IPS-NIHi7 (cell line): ENCODE measurements at regions not wholly inside any gene's neighbourhood (a gene's known extent, or its start where the extent isn't known, plus 50 kb on each side); places are given as distances from the start of the nearest gene placed in this dataset.
"Not testable (repeated sequence)": the region's sequence is repeated elsewhere in the genome, so short reads cannot be mapped to it uniquely, and the experiment has no call there.

Source experiments
- DNase-seq: peaks from one replicate; pipeline ENCODE4 v3.0.0; 2012; ENCODE audit warnings: mixed read lengths; ENCODE audit errors: extremely low spot score

DNA sequence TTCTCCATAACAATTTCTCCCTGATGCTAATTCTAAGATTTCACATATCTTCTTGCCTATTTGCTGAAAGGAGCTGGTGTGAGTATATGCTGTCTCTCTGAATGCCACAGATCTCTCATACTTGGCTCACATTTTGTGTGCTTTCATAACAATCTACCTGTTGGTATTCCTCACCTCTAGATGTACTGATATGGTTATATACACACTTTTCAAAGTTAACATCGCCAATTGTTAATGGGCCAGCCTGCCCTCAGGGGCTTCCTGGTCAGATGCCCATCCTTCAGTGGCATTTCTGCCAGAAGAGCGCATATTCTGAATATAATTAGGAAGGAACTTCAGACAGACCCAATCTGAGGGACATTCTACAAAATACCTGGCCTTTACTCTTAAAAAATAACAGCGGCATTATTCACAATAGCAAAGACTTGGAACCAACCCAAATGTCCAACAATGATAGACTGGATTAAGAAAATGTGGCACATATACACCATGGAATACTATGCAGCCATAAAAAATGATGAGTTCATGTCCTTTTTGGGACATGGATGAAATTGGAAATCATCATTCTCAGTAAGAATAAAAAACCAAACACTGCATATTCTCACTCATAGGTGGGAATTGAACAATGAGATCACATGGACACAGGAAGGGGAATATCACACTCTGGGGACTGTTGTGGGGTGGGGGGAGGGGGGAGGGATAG lies 123.9 kb upstream of the FAT1 start:
- DNase-seq: not testable (repeated sequence)

DNA sequence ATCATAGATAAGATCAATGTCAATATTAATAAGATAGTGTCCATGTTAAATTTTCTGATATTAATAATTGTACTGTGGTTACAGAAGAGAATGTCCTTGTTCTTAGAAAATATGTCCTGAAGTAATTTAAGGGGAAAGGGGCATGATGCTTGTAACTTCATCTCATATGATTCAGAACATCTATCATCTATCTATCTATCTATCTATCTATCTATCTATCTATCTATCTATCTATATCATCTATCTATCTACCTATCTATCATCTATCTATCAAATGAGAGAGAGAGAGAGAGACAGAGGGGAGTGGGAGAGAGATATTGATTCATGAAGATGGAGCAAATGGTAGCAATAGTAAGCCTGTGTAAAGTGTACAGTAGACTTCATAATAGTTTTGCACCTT lies 124.8 kb upstream of the FAT1 start:
- no peak for DNase-seq

DNA sequence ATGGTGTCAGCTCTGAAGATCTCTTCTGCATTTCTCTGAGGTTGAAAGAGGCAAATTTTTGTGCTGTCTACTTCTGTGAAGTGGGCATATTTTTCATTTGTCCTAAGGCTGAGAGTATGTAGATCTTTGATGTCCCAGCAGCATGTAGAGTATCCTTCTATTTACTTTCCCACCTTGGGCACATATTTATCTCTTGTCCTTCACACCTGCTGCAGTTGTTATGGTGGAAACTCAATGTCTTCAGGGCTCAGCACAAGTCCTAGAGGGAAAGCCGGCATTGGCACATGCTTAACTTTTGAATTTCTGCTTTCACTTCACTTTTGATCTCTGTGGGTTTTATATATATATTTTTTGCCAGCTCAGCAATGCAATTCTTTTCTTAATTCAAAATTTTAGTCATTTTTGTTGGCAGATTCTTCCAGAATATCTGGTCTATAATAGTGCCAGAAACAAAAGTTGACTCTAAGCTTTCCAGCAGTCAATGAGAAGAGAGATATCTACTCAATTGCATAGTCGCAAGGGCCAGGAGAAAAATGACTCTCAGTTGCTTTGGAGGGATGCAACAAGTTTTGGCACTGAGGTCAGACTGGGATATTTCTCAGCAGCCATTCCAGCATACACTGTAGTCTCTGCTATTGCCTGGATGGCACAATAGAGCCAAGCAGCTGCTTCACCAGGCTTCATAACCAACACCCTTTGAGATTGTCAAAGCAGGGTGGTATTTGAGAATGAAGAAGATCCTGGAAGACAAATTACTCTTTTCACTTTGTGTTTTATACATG lies 127.8 kb upstream of the FAT1 start:
- no peak for DNase-seq

DNA sequence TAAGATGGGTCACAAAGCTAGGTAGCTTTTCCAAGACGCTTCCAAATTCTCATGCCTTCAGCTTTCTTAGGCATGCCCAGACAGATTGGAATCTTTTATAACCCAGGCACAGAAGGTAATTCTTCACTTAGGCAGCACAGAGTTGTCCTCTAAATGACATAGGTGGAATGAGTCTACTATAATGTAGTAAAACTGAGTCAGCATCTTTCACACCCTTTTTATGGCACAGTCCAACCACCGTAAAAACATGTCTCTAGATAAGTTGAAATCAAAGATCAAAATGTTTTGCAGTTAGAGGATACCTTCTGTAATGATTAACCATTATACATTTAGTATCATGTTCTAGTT lies 128.4 kb upstream of the FAT1 start:
- DNase-seq: no peak

DNA sequence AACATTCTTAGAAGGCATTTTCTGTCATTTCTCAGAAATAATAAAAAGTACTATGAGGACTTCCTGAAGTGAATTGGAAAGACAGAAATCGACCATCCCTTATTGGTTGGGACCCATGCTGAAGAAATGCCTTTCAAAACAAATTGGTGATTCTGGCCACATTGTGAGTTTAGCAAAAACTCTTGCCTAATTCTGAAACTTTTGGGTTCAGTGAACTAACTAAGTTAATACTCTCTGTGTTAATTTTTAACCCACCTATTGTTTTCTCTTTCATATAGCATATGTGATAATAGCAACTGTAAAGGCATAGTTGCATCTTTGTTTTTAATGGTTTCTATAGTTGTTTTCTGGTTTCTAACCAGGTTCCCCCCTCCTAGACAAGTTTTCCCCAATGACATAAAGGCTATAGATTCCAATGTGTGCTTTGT lies 129.3 kb upstream of the FAT1 start:
- no peak for DNase-seq

DNA sequence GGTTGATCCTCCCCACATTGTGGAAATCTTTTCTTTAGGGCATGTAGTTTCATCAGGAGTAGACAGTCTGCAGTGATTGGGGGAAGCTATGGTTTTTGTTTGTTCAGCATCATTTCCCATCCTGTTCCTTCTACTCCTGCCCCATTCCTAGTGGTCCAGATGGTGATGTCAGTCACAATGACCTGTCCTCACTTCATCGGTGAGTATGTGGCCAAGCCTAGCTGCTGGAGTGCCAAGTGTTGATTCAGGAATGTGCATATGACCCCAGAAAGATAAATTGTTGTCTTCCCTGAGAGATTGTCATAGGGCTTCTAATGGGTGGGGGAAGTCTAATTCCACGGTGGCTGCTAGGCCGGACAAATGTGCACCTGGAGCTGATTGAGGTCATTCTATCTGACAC lies 130.6 kb upstream of the FAT1 start:
- no peak for DNase-seq

DNA sequence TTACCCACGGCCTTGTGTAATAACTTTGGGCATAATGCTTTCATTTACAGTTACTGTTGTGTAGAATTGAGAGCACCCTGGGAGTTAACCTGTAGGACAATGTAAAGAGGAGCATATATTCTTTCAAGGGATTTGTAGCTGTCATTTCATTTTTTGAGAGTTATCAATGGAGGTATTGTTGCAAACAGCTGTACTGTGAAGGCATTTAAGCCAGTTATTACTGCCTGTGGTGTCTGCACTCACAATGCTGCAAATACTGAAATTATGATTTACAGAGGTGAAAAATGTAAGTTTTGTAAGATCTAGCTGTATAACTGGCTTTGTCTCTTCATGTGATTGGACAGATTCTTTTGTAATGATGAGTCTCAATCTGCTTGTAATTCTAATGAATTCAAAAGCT lies 131.5 kb upstream of the FAT1 start:
- DNase-seq: no peak

DNA sequence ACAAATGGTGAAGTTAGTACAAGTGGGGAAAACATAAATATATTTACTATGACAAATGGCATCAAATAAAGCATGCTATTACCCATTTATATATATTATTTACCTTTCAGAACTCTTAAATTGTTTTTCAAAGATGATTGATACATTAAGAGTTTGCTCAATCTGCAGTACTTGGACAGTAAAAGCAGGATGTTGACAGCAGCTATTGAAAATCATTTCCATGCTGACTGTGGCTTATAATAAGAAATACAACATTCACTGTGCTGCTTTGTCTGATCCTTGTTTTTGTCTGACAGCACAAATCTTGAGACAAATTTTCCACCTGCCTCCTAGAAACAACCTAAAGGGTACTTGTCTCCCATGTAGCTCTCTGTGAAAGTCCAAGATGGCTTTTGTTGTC lies 134.1 kb upstream of the FAT1 start:
- no peak for DNase-seq

DNA sequence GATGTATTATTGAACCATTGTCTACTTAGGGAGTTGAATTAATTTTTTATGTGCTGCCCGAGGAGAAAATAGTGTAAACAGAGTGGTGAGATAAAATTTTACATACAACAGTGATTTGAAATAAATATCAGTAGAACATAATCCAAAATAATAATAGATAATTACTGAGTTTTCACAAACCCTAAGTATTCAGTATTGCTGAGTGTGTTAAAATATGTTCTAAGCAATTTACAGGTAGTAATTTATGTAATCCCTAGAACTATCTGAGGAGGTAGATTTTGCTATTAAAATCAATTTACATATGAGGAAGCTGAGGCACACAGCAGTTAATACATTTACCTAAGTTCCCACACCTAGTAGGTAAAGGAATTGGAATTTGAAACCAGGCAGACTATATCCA lies 134.7 kb upstream of the FAT1 start:
- DNase-seq: no peak

DNA sequence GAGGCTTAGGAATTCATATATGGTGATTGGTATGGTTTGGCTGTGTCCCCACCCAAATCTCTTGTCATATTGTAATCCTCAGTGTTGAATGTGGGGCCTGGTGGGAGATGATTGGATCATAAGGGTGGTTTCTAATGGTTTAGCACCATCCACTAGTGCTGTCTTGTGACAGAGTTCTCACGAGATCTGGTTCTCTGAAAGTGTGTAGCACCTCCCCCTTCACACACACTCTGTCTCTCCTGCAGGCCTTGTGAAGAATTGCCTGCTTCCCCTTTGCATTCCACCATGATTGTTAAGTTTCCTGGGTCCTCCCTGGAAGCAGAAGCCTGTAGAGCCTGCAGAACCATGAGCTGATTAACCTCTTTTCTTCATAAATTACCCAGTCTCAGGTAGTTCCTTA lies 135.8 kb upstream of the FAT1 start:
- DNase-seq: no peak

DNA sequence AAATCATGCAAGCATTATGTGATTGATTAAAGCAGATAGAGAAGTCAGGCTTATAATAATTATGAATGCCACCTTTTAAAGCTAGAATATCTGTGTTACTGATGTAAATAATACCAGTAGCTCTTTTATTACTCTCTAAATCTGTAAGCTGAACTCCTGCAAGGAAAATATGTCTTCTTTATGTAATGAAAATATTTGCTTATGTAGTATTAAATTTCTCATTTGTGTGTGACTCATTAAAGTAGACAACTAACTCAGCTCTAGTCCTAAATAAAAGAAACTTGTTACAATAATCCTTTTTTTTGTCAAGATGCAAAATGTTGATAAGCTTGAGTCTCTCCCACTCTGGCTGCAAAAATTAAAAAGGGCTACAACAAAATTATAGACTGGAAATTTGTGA lies 137.7 kb upstream of the FAT1 start:
- no peak for DNase-seq

DNA sequence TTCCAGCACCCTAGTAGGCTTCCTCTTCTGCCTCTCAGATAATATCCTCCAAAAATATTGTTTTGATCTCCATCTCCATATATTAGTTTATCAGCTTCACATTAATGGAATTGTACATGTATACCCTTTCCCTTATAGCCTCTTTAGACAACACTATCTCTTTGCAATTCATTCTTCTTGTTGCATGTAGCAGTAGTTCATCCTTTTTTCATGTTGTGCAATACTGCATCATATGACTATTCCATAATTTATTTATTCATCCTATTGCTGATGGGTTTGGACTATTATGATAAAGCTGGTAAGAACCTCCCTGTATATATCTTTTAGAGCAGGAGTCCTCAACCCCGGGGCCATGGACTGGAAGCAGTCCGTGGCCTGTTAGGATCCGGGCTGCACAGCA lies 148.2 kb upstream of the FAT1 start:
- DNase-seq: no peak

DNA sequence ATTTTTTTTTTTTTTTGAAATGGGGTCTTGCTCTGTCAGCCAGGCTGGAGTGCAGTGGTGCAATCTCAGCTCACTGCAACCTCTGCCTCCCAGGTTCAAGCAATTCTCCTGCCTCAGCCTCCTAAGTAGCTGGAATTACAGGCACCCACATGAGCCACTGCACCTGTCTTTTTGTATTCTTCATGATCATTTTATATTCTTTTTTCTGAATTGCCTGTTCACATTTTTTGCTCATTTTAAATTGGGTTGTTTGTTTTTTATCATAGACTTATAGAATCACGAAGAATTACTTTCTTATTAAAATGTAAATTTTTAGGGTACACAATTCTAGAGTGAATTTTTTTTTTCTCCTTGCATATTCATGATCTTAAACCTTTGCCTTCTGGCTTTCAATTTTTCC lies 149.4 kb upstream of the FAT1 start:
- DNase-seq: not testable (repeated sequence)

DNA sequence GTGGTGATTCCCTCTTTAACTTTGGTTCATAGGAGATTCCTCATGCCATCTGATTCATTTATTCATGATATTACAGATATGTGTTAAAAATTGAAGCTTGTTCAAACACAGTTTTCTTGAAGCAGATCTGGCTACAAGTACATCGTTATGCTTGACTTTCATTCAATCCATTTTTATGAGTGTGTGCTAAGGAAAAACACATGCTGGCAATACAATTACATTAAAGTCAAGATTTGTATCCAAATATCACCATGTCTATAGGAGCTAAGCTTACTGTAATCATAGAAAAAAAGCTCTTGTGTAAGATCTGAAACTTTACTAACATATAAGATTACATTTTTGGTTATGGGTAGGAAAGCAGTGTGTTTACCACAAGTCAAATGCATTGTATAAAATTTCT lies 151.8 kb upstream of the FAT1 start:
- no peak for DNase-seq

DNA sequence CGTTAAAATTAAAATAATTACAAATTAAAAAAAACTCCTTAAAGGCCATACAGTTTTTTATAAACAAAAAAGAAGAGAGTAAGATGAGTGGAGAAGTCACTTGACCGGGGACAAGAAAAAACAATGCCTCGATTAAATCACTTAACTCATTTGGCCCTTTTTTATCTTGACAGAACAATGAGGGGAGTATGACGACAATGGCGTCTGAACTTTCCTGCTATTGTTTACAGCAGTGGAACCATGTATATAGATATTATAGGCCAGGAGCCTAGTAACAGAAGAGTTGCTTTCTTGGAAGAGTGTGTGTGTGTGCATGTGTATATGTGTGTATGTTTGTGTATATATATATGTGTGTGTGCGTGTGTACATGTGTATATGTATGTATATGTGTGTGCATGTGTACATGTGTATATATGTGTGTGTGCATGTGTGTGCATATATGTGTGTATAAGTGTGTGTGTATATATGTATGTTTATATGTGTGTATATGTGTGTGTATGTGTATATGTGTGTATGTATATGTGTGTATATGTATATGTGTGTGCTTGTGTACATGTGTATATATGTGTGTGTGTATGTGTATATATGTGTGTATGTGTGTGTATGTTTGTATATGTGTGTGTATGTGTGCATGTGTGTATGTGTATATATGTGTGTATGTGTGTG lies 153.4 kb upstream of the FAT1 start:
- DNase-seq: no peak

DNA sequence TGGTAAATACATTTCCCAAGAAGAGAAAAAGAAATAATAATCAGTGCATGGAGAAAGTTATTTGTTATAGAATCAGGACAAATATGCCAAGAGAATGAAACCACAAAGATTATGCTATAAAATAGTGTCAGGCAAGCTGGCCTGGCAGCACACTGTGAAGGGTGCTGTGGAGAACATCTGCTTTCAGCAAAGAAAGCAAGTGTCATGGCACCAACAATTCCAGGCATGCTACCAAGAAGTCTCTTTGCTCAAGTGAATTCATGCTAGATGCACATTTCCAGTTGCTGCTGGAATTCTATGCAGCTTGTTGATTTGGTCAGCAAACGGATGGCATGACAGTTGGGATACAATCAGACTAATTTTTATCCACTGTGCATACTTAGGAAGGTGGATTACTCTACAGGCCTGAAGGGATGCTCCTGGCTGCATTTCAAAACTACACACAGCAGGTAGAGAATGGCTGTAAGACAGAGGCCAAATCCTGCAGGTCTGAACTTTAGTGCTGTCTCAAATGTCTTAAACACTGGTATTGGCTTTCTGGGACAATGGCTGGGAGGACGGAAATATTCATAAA lies 154.6 kb upstream of the FAT1 start:
- no peak for DNase-seq

DNA sequence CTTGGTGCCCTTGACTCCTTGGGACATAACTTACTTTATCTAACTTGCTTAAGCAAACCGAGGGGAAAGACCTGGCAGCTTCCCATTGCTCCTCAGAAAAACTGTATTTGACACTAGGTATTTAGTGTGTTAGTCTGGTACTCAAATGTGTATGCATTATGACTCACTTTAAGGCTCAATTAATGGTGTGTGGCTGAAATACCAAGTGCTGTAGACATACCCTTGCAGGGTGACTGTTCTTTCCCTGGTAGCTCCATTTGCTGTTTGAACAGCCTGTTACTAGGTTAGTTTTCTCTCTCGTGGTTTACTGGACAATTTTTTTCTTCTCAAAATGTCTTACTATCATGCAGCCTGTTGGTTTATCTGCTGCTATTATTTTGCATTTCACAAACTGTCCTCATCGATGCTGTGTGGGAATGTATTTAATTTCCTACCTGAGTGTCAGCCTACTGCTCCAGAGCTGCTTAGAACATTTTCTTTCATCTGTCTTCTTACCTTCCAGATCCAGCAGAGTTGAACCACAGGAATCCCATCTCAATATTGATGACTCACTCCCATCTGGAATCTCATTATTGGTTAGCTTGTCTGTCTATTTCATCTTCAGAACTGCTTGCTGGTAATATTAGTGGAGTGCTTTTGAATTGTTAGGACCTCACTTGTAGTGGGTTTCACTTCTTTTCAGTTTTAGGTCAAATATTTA lies 158.0 kb upstream of the FAT1 start:
- no peak for DNase-seq

DNA sequence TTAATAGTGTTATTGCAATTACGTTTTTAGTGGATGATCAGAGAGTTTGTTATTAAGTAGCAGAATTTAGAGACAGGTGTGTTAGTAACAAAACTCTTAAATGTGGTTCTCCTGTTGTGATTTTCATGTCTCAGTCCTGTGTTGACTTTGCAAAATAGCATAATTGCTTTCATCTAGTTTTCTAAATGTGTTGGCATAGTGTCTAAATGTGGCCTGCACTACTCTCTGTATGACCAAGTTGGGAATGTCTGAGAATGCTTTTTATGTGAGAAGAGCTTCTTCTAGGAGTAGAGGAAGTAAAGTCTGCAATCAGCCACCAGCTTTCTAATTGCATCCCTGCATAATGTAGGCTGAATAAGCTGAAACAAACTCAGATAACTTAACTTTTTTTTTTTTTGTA lies 158.6 kb upstream of the FAT1 start:
- no peak for DNase-seq

DNA sequence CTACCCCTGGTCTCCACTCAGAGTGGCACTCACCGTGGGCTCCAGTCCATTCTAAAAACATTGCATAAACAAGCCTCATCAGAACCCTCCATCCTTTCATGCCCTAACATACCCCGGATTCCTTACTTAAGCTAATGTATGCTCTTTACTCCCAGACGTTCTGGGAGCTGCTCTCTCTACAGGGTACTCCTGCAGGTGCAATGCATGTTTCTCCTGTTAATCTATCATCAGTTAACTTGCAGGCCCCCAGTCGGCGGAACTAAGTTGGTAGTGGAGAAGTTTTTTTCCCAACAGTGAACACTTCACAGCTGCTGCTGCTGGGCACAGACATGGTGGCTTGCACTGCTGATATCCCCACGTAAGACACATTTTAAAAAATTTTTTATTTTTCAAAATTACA lies 161.6 kb upstream of the FAT1 start:
- no peak for DNase-seq

DNA sequence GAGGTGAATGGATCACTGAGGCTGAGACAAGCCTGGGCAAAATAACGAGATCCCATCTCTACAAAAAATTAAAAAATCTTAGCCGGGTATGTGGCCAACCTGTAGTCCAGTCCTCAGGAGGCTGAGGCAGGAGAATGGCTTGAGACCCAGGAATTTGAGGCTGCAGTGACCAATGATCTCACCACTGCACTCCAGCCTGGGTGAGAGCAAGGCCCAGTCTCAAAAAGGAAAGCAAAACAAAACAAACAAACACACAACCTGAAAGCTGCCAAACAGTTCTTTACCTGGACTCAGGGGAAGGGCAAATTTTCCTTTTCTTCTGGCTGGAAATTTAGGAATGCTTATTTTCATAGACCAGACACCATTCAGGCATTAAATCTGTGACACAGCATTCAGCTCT lies 163.1 kb upstream of the FAT1 start:
- no peak for DNase-seq

DNA sequence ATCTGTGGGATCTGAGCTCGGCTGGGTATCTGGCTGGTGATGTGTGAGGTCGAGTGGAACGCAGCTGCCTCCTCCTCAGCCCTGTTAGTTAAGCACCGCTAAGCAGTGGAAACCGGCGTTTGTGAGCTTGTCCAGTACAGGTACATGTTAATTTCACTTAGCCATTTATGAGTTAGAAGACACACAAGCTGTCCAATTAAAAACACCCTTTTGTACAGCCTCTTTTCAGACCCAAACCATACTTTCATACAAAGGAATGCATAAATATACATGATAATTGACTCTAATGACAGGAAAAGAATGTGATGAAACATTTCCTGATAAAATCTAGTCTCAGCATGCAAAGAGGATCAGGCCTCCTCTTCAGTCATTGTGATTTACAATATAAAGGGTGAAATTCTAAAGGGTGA lies 163.6 kb upstream of the FAT1 start:
- no peak for DNase-seq

DNA sequence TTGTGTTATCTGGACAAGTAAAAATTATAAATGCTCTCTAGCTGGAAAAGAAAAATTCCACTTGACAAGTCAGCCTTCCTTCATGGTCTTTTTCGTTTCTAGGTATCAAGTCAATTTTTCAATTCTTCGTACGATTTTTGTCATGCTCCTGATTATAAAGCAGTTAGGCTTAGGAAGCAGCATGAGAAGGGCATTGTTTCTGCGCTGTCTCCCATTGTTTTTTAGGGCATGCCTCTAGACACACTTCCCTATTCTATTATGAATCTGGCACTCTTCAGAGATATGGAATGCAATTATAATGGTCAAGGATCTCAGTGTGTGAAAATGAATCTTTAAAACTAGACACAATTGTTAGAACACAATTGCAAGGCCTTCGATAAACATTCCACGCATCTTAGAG lies 164.1 kb upstream of the FAT1 start:
- no peak for DNase-seq
